GM12872 (cell line): ENCODE measurements at regions not wholly inside any gene's neighbourhood (a gene's known extent, or its start where the extent isn't known, plus 50 kb on each side); places are given as distances from the start of the nearest gene placed in this dataset.

ENCODE experiments used
- TF ChIP-seq, protein P1 (sequence below): IDR thresholded peaks from 3 replicates; pipeline ENCODE4 v1.5.1; 2011; ENCODE audit warnings: low read depth, mild to moderate bottlenecking, low read length, moderate library complexity; ENCODE audit not compliant: insufficient read depth

DNA sequence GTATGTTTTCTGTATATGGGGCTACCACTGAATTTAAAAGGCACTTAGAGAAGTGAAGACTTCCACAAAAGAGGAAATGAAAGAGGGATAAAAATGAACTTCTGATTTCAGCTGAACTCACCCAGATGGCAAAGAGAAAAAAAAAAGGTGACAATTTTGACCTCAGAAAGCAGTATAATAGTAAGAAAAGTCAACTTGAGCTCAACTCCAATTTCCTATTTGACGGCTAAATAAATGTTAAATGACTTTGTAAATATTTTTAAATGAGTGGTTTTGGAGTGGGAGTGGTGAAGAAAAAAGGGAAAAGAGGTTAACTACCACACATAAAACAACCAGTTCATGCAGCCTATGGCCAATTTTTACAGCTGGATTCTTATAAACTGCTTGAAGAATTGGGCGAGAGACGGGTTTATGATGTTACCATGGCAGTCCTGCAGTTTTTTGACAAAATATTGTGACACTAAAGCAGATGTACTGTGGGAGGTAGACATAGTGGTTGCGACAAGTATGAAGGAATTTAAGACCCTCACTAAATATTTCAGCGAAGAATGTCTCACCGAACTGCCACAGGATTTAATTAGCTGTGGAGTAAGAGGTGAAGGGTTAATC, 49.8 kb upstream of the ADTRP start:
- TF ChIP-seq, protein P1, sequence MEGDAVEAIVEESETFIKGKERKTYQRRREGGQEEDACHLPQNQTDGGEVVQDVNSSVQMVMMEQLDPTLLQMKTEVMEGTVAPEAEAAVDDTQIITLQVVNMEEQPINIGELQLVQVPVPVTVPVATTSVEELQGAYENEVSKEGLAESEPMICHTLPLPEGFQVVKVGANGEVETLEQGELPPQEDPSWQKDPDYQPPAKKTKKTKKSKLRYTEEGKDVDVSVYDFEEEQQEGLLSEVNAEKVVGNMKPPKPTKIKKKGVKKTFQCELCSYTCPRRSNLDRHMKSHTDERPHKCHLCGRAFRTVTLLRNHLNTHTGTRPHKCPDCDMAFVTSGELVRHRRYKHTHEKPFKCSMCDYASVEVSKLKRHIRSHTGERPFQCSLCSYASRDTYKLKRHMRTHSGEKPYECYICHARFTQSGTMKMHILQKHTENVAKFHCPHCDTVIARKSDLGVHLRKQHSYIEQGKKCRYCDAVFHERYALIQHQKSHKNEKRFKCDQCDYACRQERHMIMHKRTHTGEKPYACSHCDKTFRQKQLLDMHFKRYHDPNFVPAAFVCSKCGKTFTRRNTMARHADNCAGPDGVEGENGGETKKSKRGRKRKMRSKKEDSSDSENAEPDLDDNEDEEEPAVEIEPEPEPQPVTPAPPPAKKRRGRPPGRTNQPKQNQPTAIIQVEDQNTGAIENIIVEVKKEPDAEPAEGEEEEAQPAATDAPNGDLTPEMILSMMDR: no peak
